K562 (cell line): ENCODE measurements at regions not wholly inside any gene's neighbourhood (a gene's known extent, or its start where the extent isn't known, plus 50 kb on each side); places are given as distances from the start of the nearest gene placed in this dataset.

Experiments used
- ATAC-seq: fragments of 200-7000 bp; cut with Tn5 transposase; 3 replicates; pipeline ENCODE4 v1.9.1; 2020; ENCODE audit warnings: moderate library complexity
- BruUV-seq: library from RNA; stranded (reverse); fragments of 400-500 nt; replicated peaks from 2 replicates; lab custom pipeline; 2021; lab: Mats Ljungman, UMichigan
- CTCF ChIA-PET: fragments of 300-600 bp; formaldehyde crosslinking; extraction: SDS; loops from one replicate; lab custom pipeline; 2021; ENCODE audit warnings: low intra/inter-chr PET ratio; lab: Yijun Ruan, JAX
- POLR2A ChIA-PET: fragments of 300-600, 350-650 bp; sonication (Branson Sonifier 250); formaldehyde crosslinking; extraction: SDS; loops from one replicate; lab custom pipeline; 2021; ENCODE audit warnings: antibody characterized with exemption, inconsistent platforms; lab: Yijun Ruan, JAX
- DNase-seq, 4 experiments: peaks; one replicate each; pipeline versions ENCODE4 v3.0.0 to v3.0.0-alpha.2; 2011 to 2018; ENCODE audit warnings: low spot score in 3 of 4, mixed read lengths in 3 of 4; ENCODE audit errors: extremely low read depth in 1 of 4
- FAIRE-seq: peaks from 2 replicates; lab custom pipeline; 2011; peaks lifted over from hg19 to GRCh38; lab: Jason Lieb, UNC
- H2AFZ ChIP-seq: 2 replicates; pipeline ENCODE4 v1.6.0; 2011; ENCODE audit warnings: low read depth, low read length, control low read depth, inconsistent platforms
- H3K27ac ChIP-seq: fragments of 200-600 bp; 3 replicates; pipeline ENCODE4 v1.8.0; 2011; ENCODE audit warnings: low read depth, mild to moderate bottlenecking, control low read depth, inconsistent platforms, low read length, moderate library complexity, mixed read lengths; ENCODE audit errors: extremely low read depth
- H3K27me3 ChIP-seq, 2 experiments: fragments of 300-600 bp in 1 of 2; 2 replicates in 1 of 2; 3 replicates in 1 of 2; pipeline versions ENCODE4 v1.6.0 to v1.8.0; 2011; ENCODE audit warnings: inconsistent platforms in 2 of 2, low read length in 2 of 2, mild to moderate bottlenecking in 1 of 2, mixed read lengths in 1 of 2, moderate library complexity in 1 of 2; ENCODE audit not compliant: control insufficient read depth in 2 of 2, insufficient read depth in 2 of 2
- H3K36me3 ChIP-seq: fragments of 300-600 bp; 3 replicates; pipeline ENCODE4 v1.8.0; 2011; ENCODE audit warnings: mild to moderate bottlenecking, low read length, inconsistent platforms; ENCODE audit not compliant: control insufficient read depth, insufficient read depth
- H3K4me1 ChIP-seq, 2 experiments: fragments of 200-600 bp in 1 of 2; replicated peaks in 1 of 2; 2 replicates in 1 of 2; 3 replicates in 1 of 2; pipeline versions ENCODE4 v1.5.1 to v1.8.0; 2011; ENCODE audit warnings: inconsistent platforms in 2 of 2, low read length in 2 of 2, mild to moderate bottlenecking in 1 of 2, mixed read lengths in 1 of 2, moderate library complexity in 1 of 2; ENCODE audit not compliant: control insufficient read depth in 2 of 2, insufficient read depth in 2 of 2
- H3K4me2 ChIP-seq: 2 replicates; pipeline ENCODE4 v1.6.1; 2011; ENCODE audit warnings: low read length, control low read depth, inconsistent platforms, mixed read lengths; ENCODE audit not compliant: insufficient read depth
- H3K4me3 ChIP-seq: fragments of 200-600 bp; sonication (generic), shearing (Covaris generic); 2 replicates; pipeline ENCODE4 v1.5.1; 2016; ENCODE audit warnings: control low read depth, inconsistent platforms
- H3K79me2 ChIP-seq: fragments of 200-600 bp; 3 replicates; pipeline ENCODE4 v1.8.0; 2011; ENCODE audit warnings: low read length, inconsistent platforms; ENCODE audit not compliant: control insufficient read depth, insufficient read depth
- H3K9ac ChIP-seq, 2 experiments: 2 replicates each; pipeline versions ENCODE4 v1.6.0 to v1.6.1; 2011; ENCODE audit warnings: low read depth in 2 of 2, low read length in 2 of 2, control low read depth in 1 of 2, inconsistent platforms in 1 of 2, mild to moderate bottlenecking in 1 of 2, mixed read lengths in 1 of 2; ENCODE audit not compliant: insufficient read depth in 1 of 2
- H3K9me1 ChIP-seq: one replicate; pipeline ENCODE4 v1.6.0; 2011; ENCODE audit warnings: inconsistent platforms, mild to moderate bottlenecking, low read length, moderate library complexity; ENCODE audit not compliant: control insufficient read depth, insufficient read depth
- H3K9me3 ChIP-seq: replicated peaks from 2 replicates; pipeline ENCODE4 v1.5.1; 2011; ENCODE audit warnings: low read depth, low read length, inconsistent platforms; ENCODE audit not compliant: control insufficient read depth, insufficient read depth
- H4K20me1 ChIP-seq: replicated peaks from 2 replicates; pipeline ENCODE4 v1.6.1; 2011; ENCODE audit warnings: low read length, inconsistent platforms, mixed read lengths; ENCODE audit not compliant: control insufficient read depth, insufficient read depth
- CEBPG ChIP-seq, 3 experiments: fragments of 200-800 bp in 1 of 3; sonication (Bioruptor generic) in 1 of 3; sonication (generic) in 1 of 3; formaldehyde crosslinking in 1 of 3; IDR thresholded peaks in 2 of 3; conservative IDR thresholded peaks in 1 of 3; 2 replicates each; pipeline versions ENCODE4 v1.6.1 to v1.8.0; 2016 to 2022; ENCODE audit warnings: missing compliant biosample characterization in 2 of 3, missing genetic modification characterization in 2 of 3, mild to moderate bottlenecking in 1 of 3, missing genetic modification reagents in 1 of 3
- CHD7 ChIP-seq: fragments of 200-600 bp; sonication (generic); IDR thresholded peaks from one replicate; pipeline ENCODE4 v1.6.1; 2012; ENCODE audit warnings: mild to moderate bottlenecking, low read depth, low read length, inconsistent platforms
- FIP1L1 ChIP-seq: fragments of 200-400 bp; formaldehyde crosslinking; IDR thresholded peaks from 2 replicates; pipeline ENCODE4 v1.6.1; 2018; ENCODE audit warnings: mild to moderate bottlenecking, low read depth, low read length; ENCODE audit not compliant: poor library complexity, severe bottlenecking
- HMBOX1 ChIP-seq: sonication (generic); IDR thresholded peaks from 2 replicates; pipeline ENCODE4 v1.6.1; 2016
- MCM7 ChIP-seq, 2 experiments: fragments of 450-650 bp; IDR thresholded peaks; 2 replicates each; pipeline ENCODE4 v1.6.1; 2016 to 2018
- MTA3 ChIP-seq: fragments of 450-650 bp; formaldehyde crosslinking; IDR thresholded peaks from 2 replicates; pipeline ENCODE4 v1.6.1; 2017; ENCODE audit warnings: mild to moderate bottlenecking, borderline replicate concordance
- NR2C1 ChIP-seq, 2 experiments: fragments of 450-650 bp; IDR thresholded peaks; 2 replicates each; pipeline ENCODE4 v1.6.1; 2017; ENCODE audit warnings: mild to moderate bottlenecking in 2 of 2, antibody characterized with exemption in 1 of 2, inconsistent platforms in 1 of 2, missing compliant biosample characterization in 1 of 2, missing genetic modification characterization in 1 of 2
- ZNF780A ChIP-seq: fragments of 250-450 bp; sonication (Bioruptor Pico); IDR thresholded peaks from 2 replicates; pipeline ENCODE4 v1.5.0; 2021; ENCODE audit warnings: mild to moderate bottlenecking
- WGBS: fragments of 100-300 bp; shearing (Covaris generic); methylation state at CpG from one replicate; pipeline ENCODE4 v1.1.6; 2016; ENCODE audit warnings: low coverage, mixed read lengths; ENCODE audit not compliant: insufficient coverage; ENCODE audit errors: missing lambda C conversion rate; 5-methylcytosine and 5-hydroxymethylcytosine counted together
- in situ Hi-C: fragments of 300-500 bp; cut with MboI; formaldehyde crosslinking; loops from 4 replicates; pipeline ENCODE4 v1.15.0; 2018; ENCODE audit warnings: inconsistent platforms, mixed read lengths
- intact Hi-C: fragments of 100-400 bp; cut with micrococcal nuclease; formaldehyde crosslinking; loops from 2 replicates; pipeline ENCODE4 v1.14.2; 2022

- Histone ChIP-seq H3K79me2 (no peaks in the 10 kb centered on the region), H3K9me1 (no peaks in the 10 kb centered on the region), H3K9ac (no peak overlapping the region), H3K4me1 (peaks cover 0 to 5% of the 10 kb centered on the region in 2 experiments; a peak in 2 of 5 replicates), H2AFZ (no peak overlapping the region), H3K27me3 (no peaks in the 10 kb centered on the region), H4K20me1 (no peaks in the 10 kb centered on the region), H3K4me2 (no peak overlapping the region), H3K27ac (no peak overlapping the region), H3K9me3 (no peaks in the 10 kb centered on the region), H3K4me3 (no peak overlapping the region), H3K36me3 (no peaks in the 10 kb centered on the region)
- intact Hi-C loops, result no loop called here
- DNase-seq, result no peak
- ChIA-PET CTCF (no interaction called here), POLR2A (interaction anchor here (1.4 kb wide), 1 partner anchor 10 kb away, joined by 4 read pairs; no protein-coding TSS in a partner anchor)
- ATAC-seq, result no peak
- BruUV-seq, result no TSS peak
- in situ Hi-C loops, result no loop called here
- 42% methylated on average over 2 of the region's 2 CpGs for WGBS
- no peak for FAIRE-seq
- TF ChIP-seq MCM7 (IDR thresholded peaks at IDR 0.05), result no peak
- TF ChIP-seq ZNF780A (CRISPR knock-in tag), result no peak
- TF ChIP-seq FIP1L1, result no peak
- no peak for TF ChIP-seq CHD7
- peak; percentile 60; the same call in 1 of the 2 replicates for TF ChIP-seq HMBOX1
- no peak for TF ChIP-seq CEBPG (CRISPR knock-in tag; IDR thresholded peaks at IDR 0.05)
- peak; percentile 55 to 84; a peak in 3 of 4 replicates for TF ChIP-seq CEBPG (tag; conservative IDR thresholded peaks at IDR 0.05 in 1 of 2, IDR thresholded peaks at IDR 0.05 in 1 of 2)
- TF ChIP-seq NR2C1 (IDR thresholded peaks at IDR 0.05), result no peak
- no peak for TF ChIP-seq NR2C1 (tag; IDR thresholded peaks at IDR 0.05)
- TF ChIP-seq MTA3, result no peak
These were observed 108.3 kb upstream of the MME start for GRCh38 chr3:154971771-154972326.
